ENCODE measurements at regions not wholly inside any gene's neighbourhood (a gene's known extent, or its start where the extent isn't known, plus 50 kb on each side); places are given as distances from the start of the nearest gene placed in this dataset.

- no peak for DNase-seq (ENCODE audit: low read depth)
- TF ChIP-seq CTCF (IDR thresholded peaks at IDR 0.05; ENCODE audit: low read depth, low read length, missing control alignments): no peak
- no peak overlapping the region for H3K4me3 ChIP-seq (ENCODE audit: low read depth, low read length)
These were observed 61.7 kb downstream of the PLEKHG1 start for GRCh38 chr6:150661216-150662007.

GRCh38 chr6:150662814-150663213 lies 63.1 kb downstream of the PLEKHG1 start:
- TF ChIP-seq CTCF (IDR thresholded peaks at IDR 0.05; ENCODE audit: low read depth, low read length, missing control alignments): no peak
- DNase-seq (ENCODE audit: low read depth): no peak

GRCh38 chr6:150664091-150664490 lies 64.4 kb downstream of the PLEKHG1 start:
- no peak for DNase-seq (ENCODE audit: low read depth)
- no peak for TF ChIP-seq CTCF (IDR thresholded peaks at IDR 0.05; ENCODE audit: low read depth, low read length, missing control alignments)
- no peak overlapping the region for H3K4me3 ChIP-seq (ENCODE audit: low read depth, low read length)

More at GRCh38 chr6:150662814-150663213, 63.1 kb downstream of the PLEKHG1 start:
- no peak overlapping the region for H3K4me3 ChIP-seq (ENCODE audit: low read depth, low read length)

GRCh38 chr6:150666071-150666470 lies 66.4 kb downstream of the PLEKHG1 start:
- no peak overlapping the region for H3K4me3 ChIP-seq (ENCODE audit: low read depth, low read length)
- no peak for TF ChIP-seq CTCF (IDR thresholded peaks at IDR 0.05; ENCODE audit: low read depth, low read length, missing control alignments)
- no peak for DNase-seq (ENCODE audit: low read depth)

GRCh38 chr6:150667359-150667758 lies 67.7 kb downstream of the PLEKHG1 start:
- no peak overlapping the region for H3K4me3 ChIP-seq (ENCODE audit: low read depth, low read length)
- TF ChIP-seq CTCF (IDR thresholded peaks at IDR 0.05; ENCODE audit: low read depth, low read length, missing control alignments): no peak
- DNase-seq (ENCODE audit: low read depth): no peak

- no peak overlapping the region for H3K4me3 ChIP-seq (ENCODE audit: low read depth, low read length)
- TF ChIP-seq CTCF (IDR thresholded peaks at IDR 0.05; ENCODE audit: low read depth, low read length, missing control alignments): no peak
- no peak for DNase-seq (ENCODE audit: low read depth)
These were observed 68.5 kb downstream of the PLEKHG1 start for GRCh38 chr6:150667977-150668716.

Measured in GM12864 (cell line).